ENCODE measurements at regions not wholly inside any gene's neighbourhood (a gene's known extent, or its start where the extent isn't known, plus 50 kb on each side); places are given as distances from the start of the nearest gene placed in this dataset.

DNA sequence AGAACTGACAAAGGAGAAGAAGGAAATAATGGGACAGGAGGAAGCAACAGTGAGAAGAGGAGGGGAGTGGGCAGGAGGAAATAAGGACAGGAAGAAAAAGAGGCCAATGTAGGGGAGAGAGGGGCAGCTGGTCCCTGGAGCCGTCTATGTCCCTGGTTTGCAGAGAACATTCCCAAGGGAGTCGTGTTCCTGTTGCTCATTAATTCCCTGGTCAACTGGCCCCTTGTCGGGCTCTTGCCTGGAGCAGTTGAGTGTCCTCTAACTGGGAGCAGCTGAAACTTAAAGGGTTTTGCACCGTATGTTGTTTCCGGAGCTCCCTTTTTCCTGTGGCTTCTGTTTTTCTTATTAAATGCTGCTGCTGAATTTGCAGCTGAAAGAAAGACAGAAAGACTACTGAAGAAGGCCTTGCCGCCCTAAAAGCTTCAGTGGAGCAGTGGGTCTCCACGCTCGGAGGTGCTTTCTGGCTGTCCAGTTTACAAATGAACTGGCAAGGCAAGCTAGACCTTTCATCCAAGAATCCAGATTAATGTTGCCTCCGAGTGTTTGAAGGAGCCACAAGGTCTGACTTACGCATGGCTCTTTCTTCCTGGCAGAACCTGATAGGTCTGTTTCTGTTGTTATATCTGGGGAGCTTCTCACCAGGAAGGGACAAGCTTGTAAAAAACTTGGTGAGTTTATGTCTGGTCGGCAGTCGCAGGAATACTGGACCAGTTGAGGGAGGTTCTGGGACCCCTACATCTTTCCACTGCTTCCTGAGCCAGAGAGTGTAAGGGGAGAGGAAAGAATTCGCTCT lies 146.2 kb upstream of the RFLNA start:
- ChIA-PET POLR2A (no interaction called here), CTCF (no interaction called here)
- no peak for TF ChIP-seq CTCF (IDR thresholded peaks at IDR 0.05)
- Mint-ChIP-seq H3K4me3 (no peak overlapping the region), H3K27ac (no peak overlapping the region), H3K27me3 (peaks cover 5% of the 10 kb centered on the region), H3K36me3 (ENCODE audit: low read depth) (no peaks in the 10 kb centered on the region), H3K4me1 (peaks cover 5% of the 10 kb centered on the region), H3K9me3 (no peaks in the 10 kb centered on the region)
- DNase-seq (no peak), ATAC-seq (ENCODE audit: low read depth) (no peak)
- intact Hi-C loops (cut with micrococcal nuclease) = no loop called here

DNA sequence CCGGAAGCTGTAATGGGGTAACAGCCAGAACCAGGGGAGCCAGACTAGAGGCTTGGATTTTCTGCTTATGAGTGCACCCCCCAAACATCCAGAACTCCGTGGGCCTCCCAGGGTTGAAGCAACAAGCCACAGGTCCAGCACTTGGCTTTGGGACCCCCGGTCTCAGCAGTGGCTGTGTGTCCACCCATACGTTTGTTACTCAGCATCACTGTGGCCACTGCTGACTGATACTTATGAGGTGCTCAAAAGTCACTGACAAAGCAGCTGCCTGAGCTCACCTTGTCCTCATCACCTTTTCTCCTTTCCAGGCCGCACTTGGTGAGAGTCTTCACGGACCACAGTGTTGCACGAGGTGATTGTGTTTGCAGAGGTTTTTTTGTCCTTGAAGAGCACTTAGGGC lies 145.6 kb upstream of the RFLNA start:
- ATAC-seq (ENCODE audit: low read depth) = no peak
- H3K27me3 Mint-ChIP-seq = peaks cover 5% of the 10 kb centered on the region
- no peak overlapping the region for H3K27ac Mint-ChIP-seq
- POLR2A ChIA-PET = no interaction called here
- intact Hi-C loops (cut with micrococcal nuclease) = no loop called here
- CTCF ChIA-PET = no interaction called here
- H3K4me3 Mint-ChIP-seq = no peak overlapping the region
- no peaks in the 10 kb centered on the region for H3K9me3 Mint-ChIP-seq
- H3K36me3 Mint-ChIP-seq (ENCODE audit: low read depth) = no peaks in the 10 kb centered on the region
- no peak for DNase-seq
- H3K4me1 Mint-ChIP-seq = peaks cover 5% of the 10 kb centered on the region
- TF ChIP-seq CTCF (IDR thresholded peaks at IDR 0.05) = no peak

DNA sequence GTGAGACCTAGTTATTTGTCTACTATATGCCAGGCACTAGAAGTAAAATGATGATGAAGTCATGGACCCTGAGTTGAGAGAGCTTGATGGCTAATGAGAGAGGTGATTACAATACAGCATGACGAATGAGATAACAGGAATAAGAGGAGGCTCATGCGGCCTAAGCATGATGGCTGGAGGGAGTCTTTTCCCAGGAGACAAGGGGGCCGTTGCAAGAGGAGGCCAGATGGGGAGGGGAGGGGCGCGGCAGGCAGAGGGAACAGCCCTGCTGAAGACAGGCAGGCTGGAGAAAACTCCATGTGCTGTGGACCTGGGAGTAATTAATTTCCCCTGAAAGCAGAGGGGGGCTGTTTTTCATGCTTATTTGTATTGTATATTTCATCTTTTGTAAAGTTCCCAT lies 144.7 kb upstream of the RFLNA start:
- Mint-ChIP-seq H3K4me1 (peaks cover 5% of the 10 kb centered on the region), H3K9me3 (no peaks in the 10 kb centered on the region), H3K36me3 (ENCODE audit: low read depth) (no peaks in the 10 kb centered on the region), H3K4me3 (no peak overlapping the region), H3K27me3 (peaks cover 5% of the 10 kb centered on the region), H3K27ac (no peak overlapping the region)
- TF ChIP-seq CTCF (IDR thresholded peaks at IDR 0.05) = no peak
- intact Hi-C loops (cut with micrococcal nuclease) = no loop called here
- CTCF ChIA-PET = no interaction called here
- DNase-seq (no peak), ATAC-seq (ENCODE audit: low read depth) (no peak)
- POLR2A ChIA-PET = no interaction called here

DNA sequence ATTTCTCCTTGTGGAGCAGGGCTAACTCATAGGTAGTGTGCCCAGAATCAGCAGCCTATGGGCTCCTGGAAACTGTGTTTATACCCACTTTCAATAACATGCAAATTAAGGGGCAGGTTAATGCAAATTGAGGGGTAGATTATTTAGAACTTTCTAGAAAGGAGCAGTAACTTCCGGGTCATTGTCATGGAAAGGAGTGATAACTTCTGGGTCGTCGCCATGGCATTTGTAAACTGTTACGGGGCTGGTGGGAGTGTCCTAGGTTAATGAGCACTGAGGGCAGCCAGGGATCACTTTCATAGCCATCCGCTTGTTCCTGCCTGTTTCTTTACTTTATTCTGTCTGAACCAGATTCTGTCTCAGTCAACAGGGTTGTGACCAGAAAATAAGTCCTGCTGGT lies 143.3 kb upstream of the RFLNA start:
- ChIA-PET CTCF (no interaction called here), POLR2A (no interaction called here)
- Mint-ChIP-seq H3K4me1 (peaks cover 5% of the 10 kb centered on the region), H3K27ac (no peak overlapping the region), H3K27me3 (peaks cover 8% of the 10 kb centered on the region), H3K9me3 (no peaks in the 10 kb centered on the region), H3K4me3 (no peak overlapping the region), H3K36me3 (ENCODE audit: low read depth) (no peaks in the 10 kb centered on the region)
- TF ChIP-seq CTCF (IDR thresholded peaks at IDR 0.05) = no peak
- intact Hi-C loops (cut with micrococcal nuclease) = no loop called here
- DNase-seq (no peak), ATAC-seq (ENCODE audit: low read depth) (no peak)

DNA sequence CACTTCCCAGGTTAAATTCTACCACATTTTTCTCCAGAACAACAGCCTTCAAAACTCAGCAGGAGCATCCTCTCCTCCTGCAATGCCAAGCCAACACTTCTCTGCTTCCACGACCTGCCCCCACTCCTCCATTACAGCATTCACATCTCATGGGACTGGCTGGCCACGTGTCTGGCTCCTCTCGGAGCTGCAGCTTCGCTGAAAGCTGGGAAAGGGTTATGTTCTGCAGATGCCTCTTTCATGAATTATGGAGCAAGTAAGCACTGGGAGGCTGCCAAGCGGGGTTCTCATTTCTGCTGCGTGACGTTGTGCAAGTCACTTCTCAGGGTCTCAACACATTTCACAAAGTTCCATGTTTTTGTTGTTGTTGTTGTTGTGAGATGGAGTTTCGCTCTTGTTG lies 142.2 kb upstream of the RFLNA start:
- POLR2A ChIA-PET = no interaction called here

More for the DNA sequence above, 142.2 kb upstream of the RFLNA start:
- intact Hi-C loops (cut with micrococcal nuclease) = no loop called here
- Mint-ChIP-seq H3K9me3 (no peaks in the 10 kb centered on the region), H3K4me3 (no peak overlapping the region), H3K27me3 (peaks cover 10% of the 10 kb centered on the region), H3K4me1 (peaks cover under 1% of the 10 kb centered on the region), H3K27ac (no peak overlapping the region), H3K36me3 (ENCODE audit: low read depth) (no peaks in the 10 kb centered on the region)
- DNase-seq = no peak
- no peak for ATAC-seq (ENCODE audit: low read depth)
- CTCF ChIA-PET = no interaction called here
- TF ChIP-seq CTCF (IDR thresholded peaks at IDR 0.05) = no peak

All from activated B cell treated with CpG ODN at 0.5 μM for 24 hours (primary cell).